Activated CD4-positive, alpha-beta T cell treated with anti-CD3 and anti-CD28 coated beads, Interleukin-2, amount 10 ng/mL, durations not matched to agents 7 days and 5 days (primary cell): ENCODE measurements at regions not wholly inside any gene's neighbourhood (a gene's known extent, or its start where the extent isn't known, plus 50 kb on each side); places are given as distances from the start of the nearest gene placed in this dataset.
"Not testable (repeated sequence)": the region's sequence is repeated elsewhere in the genome, so short reads cannot be mapped to it uniquely, and the experiment has no call there.

Source experiments
- CTCF ChIA-PET: fragments of 350-600 bp; sonication (Branson Sonifier 250); formaldehyde crosslinking; loops from one replicate; lab custom pipeline; 2021; ENCODE audit warnings: antibody characterized with exemption; lab: Charles Lee
- POLR2A ChIA-PET: fragments of 350-600 bp; sonication (Branson Sonifier 250); formaldehyde crosslinking; loops from one replicate; lab custom pipeline; 2021; ENCODE audit warnings: antibody characterized with exemption; lab: Charles Lee
- DNase-seq: peaks from one replicate; pipeline ENCODE4 v3.0.0-alpha.2; 2020
- H3K27ac Mint-ChIP-seq: one replicate; pipeline ENCODE4 v1.8.0; 2021; ENCODE audit warnings: mild to moderate bottlenecking, moderate library complexity, mixed read lengths
- H3K27me3 Mint-ChIP-seq: one replicate; pipeline ENCODE4 v1.8.0; 2021; ENCODE audit warnings: mixed read lengths
- H3K36me3 Mint-ChIP-seq: one replicate; pipeline ENCODE4 v1.8.0; 2021; ENCODE audit warnings: low read depth, mixed read lengths
- H3K4me1 Mint-ChIP-seq: one replicate; pipeline ENCODE4 v1.8.0; 2021; ENCODE audit warnings: mixed read lengths
- H3K4me3 Mint-ChIP-seq: one replicate; pipeline ENCODE4 v1.8.0; 2021; ENCODE audit warnings: mild to moderate bottlenecking, moderate library complexity, mixed read lengths
- H3K9me3 Mint-ChIP-seq: one replicate; pipeline ENCODE4 v1.8.0; 2021; ENCODE audit warnings: mixed read lengths

DNA sequence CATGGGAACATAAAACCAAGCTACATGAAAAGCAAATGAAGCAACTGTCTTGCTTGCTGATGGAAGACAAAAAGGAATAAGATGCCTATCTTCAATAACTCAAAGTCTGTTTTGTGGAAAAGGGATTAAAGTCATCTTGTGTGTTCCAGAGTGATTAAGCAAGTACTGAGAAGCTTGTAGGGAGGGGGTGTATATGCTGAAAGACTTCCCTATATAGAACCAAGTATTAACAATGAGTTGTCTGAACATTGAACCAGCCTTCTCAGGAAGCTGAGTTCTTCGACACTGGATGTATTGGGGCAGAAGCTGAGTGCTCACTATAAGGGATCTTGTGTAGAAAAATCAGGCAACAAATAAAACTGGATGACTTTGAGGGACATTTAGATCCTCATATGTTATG, 451.8 kb downstream of the CD83 start:
- H3K27ac Mint-ChIP-seq = no peak overlapping the region
- H3K4me1 Mint-ChIP-seq = peaks cover 2% of the 10 kb centered on the region
- ChIA-PET POLR2A (no interaction called here), CTCF (interaction anchor here (0.6 to 1.5 kb wide), 3 partner anchors 13 to 16 kb away, joined by 3 read pairs; no protein-coding TSS in a partner anchor)
- no peaks in the 10 kb centered on the region for H3K27me3 Mint-ChIP-seq
- DNase-seq = no peak
- H3K4me3 Mint-ChIP-seq = no peak overlapping the region
- peaks cover 14% of the 10 kb centered on the region for H3K9me3 Mint-ChIP-seq
- peaks cover 6% of the 10 kb centered on the region for H3K36me3 Mint-ChIP-seq

DNA sequence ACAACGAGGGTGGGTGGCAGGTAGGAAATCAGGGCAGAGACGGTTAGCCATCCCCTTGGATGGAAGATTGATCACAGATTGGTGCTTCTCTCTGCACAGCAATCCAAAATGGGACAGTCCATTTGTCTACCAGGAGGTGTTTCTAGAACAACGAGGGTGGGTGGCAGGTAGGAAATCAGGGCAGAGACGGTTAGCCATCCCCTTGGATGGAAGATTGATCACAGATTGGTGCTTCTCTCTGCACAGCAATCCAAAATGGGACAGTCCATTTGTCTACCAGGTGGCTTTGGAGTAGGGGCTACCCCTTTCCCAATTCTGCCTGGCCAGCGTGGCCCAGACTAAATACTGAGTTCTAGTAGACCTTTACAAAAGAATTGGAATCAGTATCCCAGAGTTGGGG, 452.3 kb downstream of the CD83 start:
- POLR2A ChIA-PET, H3K36me3 Mint-ChIP-seq, H3K4me3 Mint-ChIP-seq, H3K4me1 Mint-ChIP-seq, H3K27me3 Mint-ChIP-seq, H3K27ac Mint-ChIP-seq, DNase-seq: not testable (repeated sequence)
- CTCF ChIA-PET = interaction anchor here (0.6 to 1.5 kb wide), 3 partner anchors 13 to 15 kb away, joined by 3 read pairs; no protein-coding TSS in a partner anchor
- peaks cover 12% of the 10 kb centered on the region for H3K9me3 Mint-ChIP-seq

DNA sequence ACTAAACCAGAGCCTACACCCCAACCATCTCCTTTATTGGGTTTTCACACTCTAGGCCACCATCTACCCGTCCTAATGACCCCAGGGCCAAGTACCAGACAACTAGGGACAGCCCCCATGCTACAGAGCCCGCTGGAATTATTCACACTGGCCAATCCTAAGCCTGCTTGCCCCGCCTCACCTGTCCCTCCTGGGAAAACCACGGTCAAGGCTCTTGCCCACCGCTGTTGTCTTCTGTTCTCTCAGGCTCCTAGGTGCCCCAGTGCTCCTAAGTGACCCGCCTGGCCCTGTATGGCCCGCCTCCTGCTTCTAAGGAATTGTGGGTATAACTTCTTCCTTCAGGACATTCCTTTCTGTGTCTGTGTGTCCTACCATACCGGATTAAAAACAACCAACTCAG, 453.4 kb downstream of the CD83 start:
- no peaks in the 10 kb centered on the region for H3K27me3 Mint-ChIP-seq
- H3K4me3 Mint-ChIP-seq = no peak overlapping the region
- peaks cover 5% of the 10 kb centered on the region for H3K36me3 Mint-ChIP-seq
- CTCF ChIA-PET = no interaction called here
- H3K4me1 Mint-ChIP-seq = peaks cover 2% of the 10 kb centered on the region
- POLR2A ChIA-PET = no interaction called here
- H3K27ac Mint-ChIP-seq = no peak overlapping the region
- no peak for DNase-seq
- H3K9me3 Mint-ChIP-seq = peaks cover 12% of the 10 kb centered on the region

DNA sequence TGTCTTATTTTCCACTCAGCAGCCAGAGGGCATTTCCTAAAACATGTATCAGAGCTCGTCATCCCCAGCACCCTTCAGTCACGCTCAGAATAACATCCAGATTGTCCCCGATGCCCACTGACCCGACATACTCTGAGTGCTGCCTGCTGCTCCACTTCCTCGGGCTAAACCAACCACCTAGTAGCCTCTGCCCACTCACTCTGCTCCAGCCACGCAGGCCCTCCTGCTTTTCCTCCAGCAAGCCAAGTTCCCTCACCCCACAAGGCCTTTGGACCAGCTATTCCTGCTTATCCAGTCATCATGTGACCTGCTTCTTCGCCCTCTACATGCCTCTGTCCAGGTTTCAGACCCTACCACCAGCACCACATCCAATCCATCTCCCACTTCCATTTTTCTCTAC, 454.2 kb downstream of the CD83 start:
- ChIA-PET CTCF (no interaction called here), POLR2A (no interaction called here)
- Mint-ChIP-seq H3K27ac (no peak overlapping the region), H3K27me3 (no peaks in the 10 kb centered on the region), H3K4me1 (peaks cover 2% of the 10 kb centered on the region), H3K9me3 (peaks cover 13% of the 10 kb centered on the region), H3K36me3 (peaks cover 5% of the 10 kb centered on the region), H3K4me3 (no peak overlapping the region)
- DNase-seq = no peak

DNA sequence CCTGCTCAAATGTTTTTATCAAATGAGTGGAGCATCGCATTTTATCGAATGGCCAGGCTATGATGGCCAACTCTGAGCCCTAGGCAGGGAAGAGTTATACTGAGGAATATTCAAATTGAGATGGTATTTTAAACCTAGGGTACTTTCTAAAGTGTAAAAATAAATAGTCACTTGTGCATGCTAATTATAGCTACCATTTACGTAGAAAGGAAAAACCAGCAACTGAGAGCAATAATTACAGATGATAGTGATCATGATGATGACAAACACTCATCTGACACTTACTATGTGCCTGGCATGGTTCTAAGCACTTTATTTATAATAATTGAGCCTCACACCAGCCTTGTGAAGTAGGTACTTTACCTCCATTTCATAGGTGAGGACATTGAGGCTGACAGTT, 455.7 kb downstream of the CD83 start:
- ChIA-PET CTCF (interaction anchor here (1.3 kb wide), 1 partner anchor 12 kb away, joined by 5 read pairs; no protein-coding TSS in a partner anchor), POLR2A (no interaction called here)
- no peaks in the 10 kb centered on the region for H3K27me3 Mint-ChIP-seq
- H3K27ac Mint-ChIP-seq = no peak overlapping the region
- no peak overlapping the region for H3K4me3 Mint-ChIP-seq
- H3K36me3 Mint-ChIP-seq = peaks cover 2% of the 10 kb centered on the region
- no peaks in the 10 kb centered on the region for H3K4me1 Mint-ChIP-seq
- no peak for DNase-seq
- peaks cover 9% of the 10 kb centered on the region for H3K9me3 Mint-ChIP-seq

DNA sequence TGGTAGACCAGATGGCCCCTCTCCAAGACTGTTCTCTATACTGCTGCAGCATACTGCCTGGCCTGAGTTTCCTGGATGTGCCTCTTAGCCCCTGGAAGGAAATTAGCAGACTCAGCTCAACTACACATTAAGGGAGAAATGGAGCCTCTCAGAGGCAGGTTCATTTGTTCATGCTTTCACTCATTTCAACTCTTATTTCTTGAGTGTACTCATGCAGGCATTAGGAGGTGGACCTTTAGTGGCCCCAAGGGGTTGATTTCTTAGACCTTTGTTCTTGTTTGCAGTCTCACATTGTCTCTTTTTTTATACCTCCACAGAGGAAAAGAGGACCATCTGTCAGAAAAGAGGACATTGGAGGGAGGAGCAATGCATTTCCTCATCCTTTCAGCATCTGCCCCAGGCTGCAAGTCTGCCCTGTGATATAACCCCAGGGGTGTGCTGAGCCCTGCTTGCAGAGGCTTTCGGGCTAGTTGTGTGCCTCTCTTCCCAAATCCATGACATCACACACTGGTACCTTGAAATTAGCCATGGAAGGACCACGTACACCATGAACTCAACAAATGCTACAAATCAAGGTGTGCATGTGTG, 456.2 kb downstream of the CD83 start:
- POLR2A ChIA-PET = no interaction called here
- Mint-ChIP-seq H3K36me3 (peaks cover 2% of the 10 kb centered on the region), H3K9me3 (peaks cover 7% of the 10 kb centered on the region), H3K27me3 (no peaks in the 10 kb centered on the region), H3K4me3 (no peak overlapping the region), H3K4me1 (no peaks in the 10 kb centered on the region), H3K27ac (no peak overlapping the region)
- no peak for DNase-seq
- CTCF ChIA-PET = interaction anchor here (0.7 to 1.3 kb wide), 2 partner anchors 11 to 203 kb away, joined by 4 to 5 read pairs; no protein-coding TSS in a partner anchor

DNA sequence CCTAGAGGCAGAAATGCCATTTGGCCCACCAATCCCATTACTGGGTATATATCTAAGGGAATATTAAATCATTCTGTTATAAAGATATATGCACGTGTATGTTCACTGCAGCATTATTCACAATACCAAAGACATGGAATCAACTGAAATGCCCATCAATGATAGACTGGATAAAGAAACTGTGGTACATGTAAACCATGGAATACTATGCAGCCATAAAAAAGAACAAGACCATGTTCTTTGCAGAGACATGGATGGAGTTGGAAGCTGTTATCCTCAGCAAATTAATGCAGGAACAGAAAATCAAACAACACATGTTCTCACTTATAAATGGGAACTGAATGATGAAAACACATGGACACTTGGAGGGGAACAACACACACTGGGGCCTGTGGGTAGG, 458.4 kb downstream of the CD83 start:
- H3K4me1 Mint-ChIP-seq = no peaks in the 10 kb centered on the region
- peaks cover 11% of the 10 kb centered on the region for H3K9me3 Mint-ChIP-seq
- ChIA-PET CTCF (no interaction called here), POLR2A (no interaction called here)
- no peak overlapping the region for H3K4me3 Mint-ChIP-seq
- no peak overlapping the region for H3K27ac Mint-ChIP-seq
- no peak for DNase-seq
- H3K36me3 Mint-ChIP-seq = peaks cover 2% of the 10 kb centered on the region
- H3K27me3 Mint-ChIP-seq = no peaks in the 10 kb centered on the region

DNA sequence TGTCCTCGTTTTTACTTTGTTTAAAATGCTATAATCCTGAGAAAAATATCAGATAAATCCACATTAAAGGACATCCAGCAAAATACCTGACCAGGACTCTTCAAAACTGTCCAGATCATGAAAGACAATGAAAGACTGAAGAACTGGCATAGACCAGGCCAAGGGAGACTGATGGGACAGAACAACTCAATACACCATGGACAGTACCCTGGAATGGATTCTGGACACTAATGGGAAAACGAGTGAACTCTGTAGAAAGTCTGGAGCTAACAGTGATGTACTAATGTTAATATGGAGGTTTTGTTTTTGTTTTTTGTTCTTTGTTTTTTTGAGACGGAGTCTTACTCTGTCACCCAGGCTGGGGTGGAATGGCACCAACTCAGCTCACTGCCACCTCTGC, 461.4 kb downstream of the CD83 start:
- no peak for DNase-seq
- H3K27me3 Mint-ChIP-seq = no peaks in the 10 kb centered on the region
- no peak overlapping the region for H3K4me3 Mint-ChIP-seq
- ChIA-PET POLR2A (no interaction called here), CTCF (interaction anchor here (0.7 kb wide), 1 partner anchor 127 kb away, joined by 3 read pairs; no protein-coding TSS in a partner anchor)
- H3K9me3 Mint-ChIP-seq = peaks cover 18% of the 10 kb centered on the region
- peaks cover 2% of the 10 kb centered on the region for H3K36me3 Mint-ChIP-seq
- H3K27ac Mint-ChIP-seq = no peak overlapping the region
- H3K4me1 Mint-ChIP-seq = no peaks in the 10 kb centered on the region

DNA sequence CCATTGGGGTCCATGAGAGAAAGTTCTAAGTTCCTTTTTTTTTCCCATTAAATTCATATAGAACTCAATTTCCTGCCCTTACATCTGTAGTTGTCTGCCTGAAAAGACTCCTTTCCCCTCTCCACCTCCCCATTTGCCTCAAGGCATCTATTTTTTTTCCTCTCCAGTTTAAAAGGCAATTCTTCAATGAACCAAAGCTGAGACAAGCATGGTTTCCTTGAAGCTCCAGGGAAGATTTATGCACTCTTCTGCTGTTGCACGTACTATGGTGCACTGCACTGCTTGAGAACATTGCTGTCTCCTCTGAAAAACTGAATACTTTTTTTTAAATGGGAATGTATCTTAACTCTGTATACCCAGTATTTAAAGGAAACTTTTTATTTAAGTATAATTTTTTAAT, 465.2 kb downstream of the CD83 start:
- CTCF ChIA-PET = no interaction called here
- H3K27ac Mint-ChIP-seq = no peak overlapping the region

DNA sequence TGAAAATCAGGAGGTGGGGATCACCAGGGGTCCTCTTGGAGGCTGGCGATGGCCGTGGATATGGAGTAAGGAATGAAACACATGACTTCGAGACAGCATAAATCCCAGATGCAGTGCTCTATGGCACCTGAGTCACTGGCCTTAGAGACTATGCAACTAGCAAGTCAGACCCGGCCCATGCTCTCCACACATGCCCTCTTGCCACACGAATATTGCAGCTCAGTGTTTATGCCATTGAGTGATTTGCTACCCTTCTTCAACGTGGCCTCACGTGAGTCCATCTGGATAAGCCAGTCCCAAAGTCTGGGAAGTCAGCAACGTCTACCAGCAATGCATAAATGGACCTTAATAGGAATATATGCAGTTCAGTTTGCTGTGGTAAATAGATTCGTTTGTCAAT, 466.3 kb downstream of the CD83 start:
- H3K9me3 Mint-ChIP-seq = peaks cover 11% of the 10 kb centered on the region
- H3K4me3 Mint-ChIP-seq = no peak overlapping the region
- no peak overlapping the region for H3K27ac Mint-ChIP-seq
- no peaks in the 10 kb centered on the region for H3K36me3 Mint-ChIP-seq
- DNase-seq = no peak
- no peaks in the 10 kb centered on the region for H3K27me3 Mint-ChIP-seq
- ChIA-PET CTCF (interaction anchor here (1.0 kb wide), 1 partner anchor 14 kb away, joined by 3 read pairs; no protein-coding TSS in a partner anchor), POLR2A (no interaction called here)
- H3K4me1 Mint-ChIP-seq = no peaks in the 10 kb centered on the region

More for the DNA sequence above, 465.2 kb downstream of the CD83 start:
- POLR2A ChIA-PET = no interaction called here
- H3K9me3 Mint-ChIP-seq = peaks cover 11% of the 10 kb centered on the region
- H3K36me3 Mint-ChIP-seq = no peaks in the 10 kb centered on the region
- no peak for DNase-seq
- no peaks in the 10 kb centered on the region for H3K27me3 Mint-ChIP-seq
- H3K4me1 Mint-ChIP-seq = no peaks in the 10 kb centered on the region
- H3K4me3 Mint-ChIP-seq = no peak overlapping the region

DNA sequence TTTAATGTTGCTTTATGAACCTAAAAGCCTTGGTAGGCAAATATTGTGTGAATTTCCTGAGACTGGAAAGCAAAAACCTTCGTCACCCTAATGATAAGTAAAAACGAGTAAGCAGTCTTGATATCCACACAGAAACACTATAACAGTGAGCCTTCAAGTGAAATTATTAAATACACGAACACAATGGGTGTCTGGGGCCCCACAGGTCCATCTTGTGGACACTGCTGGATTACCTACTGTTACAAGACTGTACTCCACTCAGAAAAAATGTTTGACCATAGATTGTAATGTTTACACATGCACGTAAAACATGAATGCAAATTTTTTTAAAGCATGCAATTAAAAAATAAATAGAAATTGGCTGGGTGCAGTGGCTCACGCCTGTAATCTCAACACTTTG, 466.9 kb downstream of the CD83 start:
- ChIA-PET CTCF (interaction anchor here (0.6 to 1.0 kb wide), 4 partner anchors 11 to 328 kb away, joined by 3 to 5 read pairs (median 3); no protein-coding TSS in a partner anchor), POLR2A (no interaction called here)

DNA sequence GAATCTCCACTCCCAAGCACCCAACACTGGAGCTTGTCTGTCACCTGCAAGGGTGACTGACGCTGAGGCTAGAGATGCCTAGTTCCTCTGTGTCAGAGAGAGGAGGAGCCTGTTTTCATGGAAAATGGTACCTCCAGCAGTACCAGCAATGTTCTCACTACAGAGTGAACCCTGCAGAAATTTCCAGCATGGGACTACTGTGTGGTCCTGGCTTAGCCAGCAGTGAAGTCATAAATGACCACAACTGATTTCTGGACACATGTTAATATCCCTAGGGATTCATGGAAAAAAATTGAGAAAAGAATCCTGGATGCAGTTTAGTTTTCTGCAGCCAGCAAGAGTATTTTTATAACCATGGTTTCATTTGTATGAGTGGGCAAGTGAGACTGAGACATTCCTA, 468.1 kb downstream of the CD83 start:
- CTCF ChIA-PET = interaction anchor here (1.0 kb wide), 1 partner anchor 12 kb away, joined by 5 read pairs; no protein-coding TSS in a partner anchor
- no peak overlapping the region for H3K27ac Mint-ChIP-seq
- H3K36me3 Mint-ChIP-seq = no peaks in the 10 kb centered on the region
- H3K27me3 Mint-ChIP-seq = no peaks in the 10 kb centered on the region
- H3K4me1 Mint-ChIP-seq = no peaks in the 10 kb centered on the region
- peaks cover 14% of the 10 kb centered on the region for H3K9me3 Mint-ChIP-seq
- DNase-seq = no peak
- no peak overlapping the region for H3K4me3 Mint-ChIP-seq
- POLR2A ChIA-PET = no interaction called here

More for the DNA sequence above, 466.9 kb downstream of the CD83 start:
- H3K4me3 Mint-ChIP-seq = no peak overlapping the region
- no peaks in the 10 kb centered on the region for H3K36me3 Mint-ChIP-seq
- no peaks in the 10 kb centered on the region for H3K27me3 Mint-ChIP-seq
- DNase-seq = no peak
- no peaks in the 10 kb centered on the region for H3K4me1 Mint-ChIP-seq
- no peak overlapping the region for H3K27ac Mint-ChIP-seq
- peaks cover 13% of the 10 kb centered on the region for H3K9me3 Mint-ChIP-seq

DNA sequence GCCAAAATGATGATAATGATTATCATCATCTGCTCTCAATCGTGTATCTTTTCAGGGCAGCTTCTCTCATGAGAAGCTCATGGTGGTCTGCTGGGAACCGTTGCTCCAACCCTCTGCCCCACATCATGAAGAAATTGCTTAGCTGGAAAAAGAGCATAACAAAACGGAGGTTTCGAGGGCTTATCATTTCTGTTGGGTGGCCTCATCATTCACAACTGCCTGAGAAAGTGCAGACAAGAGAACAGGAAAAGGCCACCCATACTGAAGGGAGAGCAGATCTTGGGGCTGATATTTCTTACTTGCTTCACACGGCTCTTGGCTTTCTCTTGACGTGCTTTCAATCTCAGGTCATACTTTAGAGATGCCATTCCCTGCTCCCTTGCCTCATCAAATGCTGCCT, 471.6 kb downstream of the CD83 start:
- H3K4me1 Mint-ChIP-seq = no peaks in the 10 kb centered on the region
- peaks cover 4% of the 10 kb centered on the region for H3K9me3 Mint-ChIP-seq
- no peak overlapping the region for H3K4me3 Mint-ChIP-seq
- POLR2A ChIA-PET = no interaction called here
- H3K36me3 Mint-ChIP-seq = no peaks in the 10 kb centered on the region
- no peak for DNase-seq
- H3K27ac Mint-ChIP-seq = no peak overlapping the region
- H3K27me3 Mint-ChIP-seq = no peaks in the 10 kb centered on the region
- CTCF ChIA-PET = no interaction called here

DNA sequence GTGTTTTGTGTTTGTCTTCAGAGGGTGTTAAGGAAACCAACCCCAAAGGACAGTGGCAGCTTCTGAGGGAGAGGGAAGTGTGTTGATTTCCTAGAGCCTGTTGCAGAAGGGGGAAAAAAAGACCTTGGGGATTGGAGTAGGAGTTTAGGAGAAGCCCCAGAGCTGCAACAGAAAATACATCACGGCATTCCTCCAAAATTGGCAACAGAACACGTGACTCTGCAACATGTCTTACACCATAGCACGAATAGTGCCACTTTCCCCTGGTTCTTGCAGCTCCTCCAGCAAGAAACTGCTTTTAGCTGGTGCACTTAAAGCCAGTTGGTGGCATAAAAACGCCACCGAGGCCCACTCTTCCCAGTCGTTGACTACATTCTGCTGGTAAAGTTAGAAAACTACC, 473.0 kb downstream of the CD83 start:
- no peak overlapping the region for H3K4me3 Mint-ChIP-seq
- no peaks in the 10 kb centered on the region for H3K36me3 Mint-ChIP-seq
- no peaks in the 10 kb centered on the region for H3K4me1 Mint-ChIP-seq
- peaks cover 4% of the 10 kb centered on the region for H3K9me3 Mint-ChIP-seq
- no peak overlapping the region for H3K27ac Mint-ChIP-seq
- H3K27me3 Mint-ChIP-seq = no peaks in the 10 kb centered on the region
- ChIA-PET POLR2A (no interaction called here), CTCF (no interaction called here)
- DNase-seq = no peak
